ENCODE measurements at regions not wholly inside any gene's neighbourhood (a gene's known extent, or its start where the extent isn't known, plus 50 kb on each side); places are given as distances from the start of the nearest gene placed in this dataset.

DNA sequence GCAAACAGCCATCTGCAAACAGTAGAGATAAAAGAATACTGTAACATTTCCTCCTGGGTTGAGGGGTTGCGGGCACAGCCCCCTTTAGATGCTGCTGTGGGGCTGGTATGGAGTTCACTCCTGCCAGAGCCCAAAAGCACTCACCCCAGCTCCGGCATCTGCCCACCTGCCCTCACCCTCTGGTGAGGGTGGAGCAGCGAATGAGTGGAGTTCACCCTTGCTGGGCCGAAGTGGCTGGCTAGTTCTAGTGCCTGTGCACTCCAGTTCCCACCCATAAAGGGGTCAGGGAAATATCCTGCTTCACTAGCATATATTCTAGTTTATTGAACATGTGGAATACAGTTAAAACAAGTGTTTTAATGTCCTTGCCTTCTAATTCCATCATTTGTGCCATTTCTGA, 209.7 kb upstream of the SGO1 start (continued):
- TF ChIP-seq, protein P1, sequence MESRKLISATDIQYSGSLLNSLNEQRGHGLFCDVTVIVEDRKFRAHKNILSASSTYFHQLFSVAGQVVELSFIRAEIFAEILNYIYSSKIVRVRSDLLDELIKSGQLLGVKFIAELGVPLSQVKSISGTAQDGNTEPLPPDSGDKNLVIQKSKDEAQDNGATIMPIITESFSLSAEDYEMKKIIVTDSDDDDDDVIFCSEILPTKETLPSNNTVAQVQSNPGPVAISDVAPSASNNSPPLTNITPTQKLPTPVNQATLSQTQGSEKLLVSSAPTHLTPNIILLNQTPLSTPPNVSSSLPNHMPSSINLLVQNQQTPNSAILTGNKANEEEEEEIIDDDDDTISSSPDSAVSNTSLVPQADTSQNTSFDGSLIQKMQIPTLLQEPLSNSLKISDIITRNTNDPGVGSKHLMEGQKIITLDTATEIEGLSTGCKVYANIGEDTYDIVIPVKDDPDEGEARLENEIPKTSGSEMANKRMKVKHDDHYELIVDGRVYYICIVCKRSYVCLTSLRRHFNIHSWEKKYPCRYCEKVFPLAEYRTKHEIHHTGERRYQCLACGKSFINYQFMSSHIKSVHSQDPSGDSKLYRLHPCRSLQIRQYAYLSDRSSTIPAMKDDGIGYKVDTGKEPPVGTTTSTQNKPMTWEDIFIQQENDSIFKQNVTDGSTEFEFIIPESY (IDR thresholded peaks at IDR 0.05; ENCODE audit: extremely low read depth, insufficient replicate concordance, low read length): no peak
- no peak for TF ChIP-seq EZH2phosphoT487 (IDR thresholded peaks at IDR 0.05; ENCODE audit: borderline replicate concordance)
- no peak for TF ChIP-seq CEBPB (IDR thresholded peaks at IDR 0.05; ENCODE audit: low read depth)
- no peak for TF ChIP-seq YY1 (IDR thresholded peaks at IDR 0.05; ENCODE audit: extremely low read depth, insufficient replicate concordance, low read depth, low read length)
- TF ChIP-seq, protein P2, sequence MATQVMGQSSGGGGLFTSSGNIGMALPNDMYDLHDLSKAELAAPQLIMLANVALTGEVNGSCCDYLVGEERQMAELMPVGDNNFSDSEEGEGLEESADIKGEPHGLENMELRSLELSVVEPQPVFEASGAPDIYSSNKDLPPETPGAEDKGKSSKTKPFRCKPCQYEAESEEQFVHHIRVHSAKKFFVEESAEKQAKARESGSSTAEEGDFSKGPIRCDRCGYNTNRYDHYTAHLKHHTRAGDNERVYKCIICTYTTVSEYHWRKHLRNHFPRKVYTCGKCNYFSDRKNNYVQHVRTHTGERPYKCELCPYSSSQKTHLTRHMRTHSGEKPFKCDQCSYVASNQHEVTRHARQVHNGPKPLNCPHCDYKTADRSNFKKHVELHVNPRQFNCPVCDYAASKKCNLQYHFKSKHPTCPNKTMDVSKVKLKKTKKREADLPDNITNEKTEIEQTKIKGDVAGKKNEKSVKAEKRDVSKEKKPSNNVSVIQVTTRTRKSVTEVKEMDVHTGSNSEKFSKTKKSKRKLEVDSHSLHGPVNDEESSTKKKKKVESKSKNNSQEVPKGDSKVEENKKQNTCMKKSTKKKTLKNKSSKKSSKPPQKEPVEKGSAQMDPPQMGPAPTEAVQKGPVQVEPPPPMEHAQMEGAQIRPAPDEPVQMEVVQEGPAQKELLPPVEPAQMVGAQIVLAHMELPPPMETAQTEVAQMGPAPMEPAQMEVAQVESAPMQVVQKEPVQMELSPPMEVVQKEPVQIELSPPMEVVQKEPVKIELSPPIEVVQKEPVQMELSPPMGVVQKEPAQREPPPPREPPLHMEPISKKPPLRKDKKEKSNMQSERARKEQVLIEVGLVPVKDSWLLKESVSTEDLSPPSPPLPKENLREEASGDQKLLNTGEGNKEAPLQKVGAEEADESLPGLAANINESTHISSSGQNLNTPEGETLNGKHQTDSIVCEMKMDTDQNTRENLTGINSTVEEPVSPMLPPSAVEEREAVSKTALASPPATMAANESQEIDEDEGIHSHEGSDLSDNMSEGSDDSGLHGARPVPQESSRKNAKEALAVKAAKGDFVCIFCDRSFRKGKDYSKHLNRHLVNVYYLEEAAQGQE (IDR thresholded peaks at IDR 0.05; ENCODE audit: low read depth): no peak
- TF ChIP-seq, protein P3, sequence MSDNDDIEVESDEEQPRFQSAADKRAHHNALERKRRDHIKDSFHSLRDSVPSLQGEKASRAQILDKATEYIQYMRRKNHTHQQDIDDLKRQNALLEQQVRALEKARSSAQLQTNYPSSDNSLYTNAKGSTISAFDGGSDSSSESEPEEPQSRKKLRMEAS (IDR thresholded peaks at IDR 0.05): no peak

DNA sequence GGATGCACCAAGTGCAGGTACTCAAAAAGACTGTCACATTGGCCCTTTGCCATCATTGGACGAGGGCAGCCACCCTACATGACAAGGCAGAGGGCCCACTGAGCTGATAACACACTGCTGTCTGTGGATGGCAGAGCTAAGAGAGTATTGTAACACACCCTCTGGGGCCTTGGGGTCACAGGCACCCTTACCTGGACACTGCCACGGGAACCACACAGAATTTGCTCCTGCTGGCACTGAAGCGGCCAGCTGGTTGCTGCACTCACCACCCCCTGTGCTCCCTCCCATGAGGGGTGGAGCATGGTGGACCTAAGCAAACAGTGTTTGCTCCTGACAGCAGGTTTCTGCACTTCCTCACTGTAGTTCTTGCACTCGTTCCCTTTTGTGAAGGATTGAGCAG, 208.2 kb upstream of the SGO1 start:
- no peaks in the 10 kb centered on the region for H3K9me3 ChIP-seq (ENCODE audit: control insufficient read depth in 1 of 2, insufficient read depth in 1 of 2, low read depth in 1 of 2, low read length in 2 of 2)
- ATAC-seq (no peak), DNase-seq (ENCODE audit: low read depth, low spot score) (no peak)
- H3K4me3 ChIP-seq (replicated peaks in 1 of 2; ENCODE audit: low read depth in 1 of 2, low read length in 2 of 2): no peak overlapping the region
- H3K9me2 ChIP-seq (ENCODE audit: insufficient read depth): no peaks in the 10 kb centered on the region
- no peaks in the 10 kb centered on the region for H3K36me3 ChIP-seq (ENCODE audit: control insufficient read depth in 1 of 2, insufficient read depth in 2 of 2, low read length in 2 of 2)
- H3K27ac ChIP-seq (ENCODE audit: low read depth, low read length): no peak overlapping the region
- H4K20me1 ChIP-seq (ENCODE audit: insufficient read depth): no peaks in the 10 kb centered on the region
- BruUV-seq (replicated peaks): no TSS peak
- ChIA-PET CTCF (no interaction called here), RAD21 (ENCODE audit: low non-redundant PET in 1 of 2, low total read pairs in 2 of 2, uncharacterized antibody in 2 of 2, unreplicated experiment in 2 of 2) (no interaction called here), POLR2A (no interaction called here)
- no peak for TF ChIP-seq YY1 (IDR thresholded peaks at IDR 0.05; ENCODE audit: extremely low read depth, insufficient replicate concordance, low read depth, low read length)
- TF ChIP-seq, protein P2 (IDR thresholded peaks at IDR 0.05; ENCODE audit: low read depth): no peak
- TF ChIP-seq POLR2A (IDR thresholded peaks at IDR 0.05; ENCODE audit: borderline replicate concordance, extremely low read depth, insufficient read depth, insufficient read length): no peak
- TF ChIP-seq ELF1 (IDR thresholded peaks at IDR 0.05; ENCODE audit: borderline replicate concordance, low read depth): no peak
- no peak for TF ChIP-seq RAD21 (IDR thresholded peaks at IDR 0.05; ENCODE audit: low read depth)
- TF ChIP-seq EGR1 (IDR thresholded peaks at IDR 0.05; ENCODE audit: low read depth): no peak
- no peaks in the 10 kb centered on the region for H3K27me3 ChIP-seq (ENCODE audit: insufficient read depth, low read length)
- no peak overlapping the region for H2AFZ ChIP-seq (ENCODE audit: low read depth, low read length, poor library complexity, severe bottlenecking)
- no peak overlapping the region for H3K4me2 ChIP-seq (ENCODE audit: low read length)
- intact Hi-C loops (cut with micrococcal nuclease): no loop called here
- H3K4me1 ChIP-seq (ENCODE audit: control insufficient read depth in 1 of 2, insufficient read depth in 2 of 2, low read length in 2 of 2): no peaks in the 10 kb centered on the region
- H3K9ac ChIP-seq (ENCODE audit: low read length): no peak overlapping the region
- H3K79me2 ChIP-seq (ENCODE audit: insufficient read depth, low read length): no peaks in the 10 kb centered on the region

All from HCT116 (cell line).